Gastroesophageal sphincter (tissue), 3 donors: ENCODE measurements at regions not wholly inside any gene's neighbourhood (a gene's known extent, or its start where the extent isn't known, plus 50 kb on each side); places are given as distances from the start of the nearest gene placed in this dataset.

ENCODE experiments used
- CTCF ChIP-seq, 4 experiments: fragments of 200-600 bp in 2 of 4; fragments of 450-650 bp in 2 of 4; sonication (generic) in 1 of 4; IDR thresholded peaks; one replicate each; pipeline ENCODE4 v1.5.1; 2017 to 2019; ENCODE audit warnings: antibody characterized with exemption in 4 of 4, mild to moderate bottlenecking in 2 of 4, moderate library complexity in 2 of 4
- POLR2AphosphoS5 ChIP-seq: sonication (generic); formaldehyde crosslinking; IDR thresholded peaks from one replicate; pipeline ENCODE4 v1.6.1; 2017; ENCODE audit warnings: antibody characterized with exemption

GRCh38 chr9:73531051-73531532 lies 379.4 kb downstream of the ANXA1 start:
- TF ChIP-seq CTCF (IDR thresholded peaks at IDR 0.05) (no peak), POLR2AphosphoS5 (no peak)
